ENCODE measurements at regions not wholly inside any gene's neighbourhood (a gene's known extent, or its start where the extent isn't known, plus 50 kb on each side); places are given as distances from the start of the nearest gene placed in this dataset.
A peak's percentile ranks its signal among the peaks of the same experiment; 100 is the strongest.
"Not testable (repeated sequence)": the region's sequence is repeated elsewhere in the genome, so short reads cannot be mapped to it uniquely, and the experiment has no call there.

- peak; percentile 98 for TF ChIP-seq ZNF431 (CRISPR knock-in tag; IDR thresholded peaks at IDR 0.05)
- ATAC-seq; H4K20me1 ChIP-seq (replicated peaks; ENCODE audit: control insufficient read depth, insufficient read depth, low read length); H2AFZ ChIP-seq (ENCODE audit: low read depth, low read length); H3K27ac ChIP-seq (ENCODE audit: extremely low read depth, low read depth, low read length); H3K9me1 ChIP-seq (ENCODE audit: control insufficient read depth, insufficient read depth, low read length); DNase-seq (ENCODE audit: extremely low read depth in 1 of 4, low spot score in 3 of 4); H3K79me2 ChIP-seq (ENCODE audit: control insufficient read depth, insufficient read depth, low read length); H3K9ac ChIP-seq (ENCODE audit: insufficient read depth in 1 of 2, low read depth in 2 of 2, low read length in 2 of 2); CTCF ChIA-PET (ENCODE audit: low intra/inter-chr PET ratio); FAIRE-seq; H3K4me2 ChIP-seq (ENCODE audit: insufficient read depth, low read length); H3K4me3 ChIP-seq; H3K4me1 ChIP-seq (replicated peaks in 1 of 2; ENCODE audit: control insufficient read depth in 2 of 2, insufficient read depth in 2 of 2, low read length in 2 of 2); intact Hi-C loops (cut with micrococcal nuclease); H3K27me3 ChIP-seq (ENCODE audit: control insufficient read depth in 2 of 2, insufficient read depth in 2 of 2, low read length in 2 of 2); H3K36me3 ChIP-seq (ENCODE audit: control insufficient read depth, insufficient read depth, low read length); H3K9me3 ChIP-seq (replicated peaks; ENCODE audit: control insufficient read depth, insufficient read depth, low read depth, low read length); in situ Hi-C loops (cut with MboI); POLR2A ChIA-PET; BruUV-seq (replicated peaks): not testable (repeated sequence)
- WGBS (ENCODE audit: insufficient coverage, low coverage, missing lambda C conversion rate): 35% methylated on average over 4 of the region's 4 CpGs
Observed at GRCh38 chr4:38420254-38420653, 243.7 kb upstream of the KLF3 start.

GRCh38 chr4:38422850-38423249 lies 241.1 kb upstream of the KLF3 start:
- H3K9me1 ChIP-seq (ENCODE audit: control insufficient read depth, insufficient read depth, low read length): no peaks in the 10 kb centered on the region
- no peak overlapping the region for H3K9ac ChIP-seq (ENCODE audit: insufficient read depth in 1 of 2, low read depth in 2 of 2, low read length in 2 of 2)
- H3K9me3 ChIP-seq (replicated peaks; ENCODE audit: control insufficient read depth, insufficient read depth, low read depth, low read length): no peaks in the 10 kb centered on the region; the same call in 1 of the 2 replicates
- in situ Hi-C loops (cut with MboI) (no loop called here), intact Hi-C loops (cut with micrococcal nuclease) (no loop called here)
- H3K4me2 ChIP-seq (ENCODE audit: insufficient read depth, low read length): no peak overlapping the region
- H2AFZ ChIP-seq (ENCODE audit: low read depth, low read length): no peak overlapping the region
- 47% methylated on average over 4 of the region's 4 CpGs for WGBS (ENCODE audit: insufficient coverage, low coverage, missing lambda C conversion rate)
- no peaks in the 10 kb centered on the region for H3K4me1 ChIP-seq (replicated peaks in 1 of 2; ENCODE audit: control insufficient read depth in 2 of 2, insufficient read depth in 2 of 2, low read length in 2 of 2)
- ChIA-PET POLR2A (no interaction called here), CTCF (ENCODE audit: low intra/inter-chr PET ratio) (no interaction called here)
- no peaks in the 10 kb centered on the region for H3K27me3 ChIP-seq (ENCODE audit: control insufficient read depth in 2 of 2, insufficient read depth in 2 of 2, low read length in 2 of 2)
- H3K36me3 ChIP-seq (ENCODE audit: control insufficient read depth, insufficient read depth, low read length): no peaks in the 10 kb centered on the region
- H3K27ac ChIP-seq (ENCODE audit: extremely low read depth, low read depth, low read length): no peak overlapping the region
- no peak for DNase-seq (ENCODE audit: extremely low read depth in 1 of 4, low spot score in 3 of 4)
- no TSS peak for BruUV-seq (replicated peaks)
- no peak for FAIRE-seq
- H3K4me3 ChIP-seq: no peak overlapping the region
- H3K79me2 ChIP-seq (ENCODE audit: control insufficient read depth, insufficient read depth, low read length): no peaks in the 10 kb centered on the region
- TF ChIP-seq ZNF639 (CRISPR knock-in tag; conservative IDR thresholded peaks at IDR 0.05 in 1 of 2, IDR thresholded peaks at IDR 0.05 in 1 of 2): no peak
- no peak for TF ChIP-seq ELF4 (CRISPR knock-in tag; IDR thresholded peaks at IDR 0.05)
- no peaks in the 10 kb centered on the region for H4K20me1 ChIP-seq (replicated peaks; ENCODE audit: control insufficient read depth, insufficient read depth, low read length)
- no peak for ATAC-seq

Measured in K562 (cell line).